Gastrocnemius medialis (tissue), 4 donors: ENCODE measurements at regions not wholly inside any gene's neighbourhood (a gene's known extent, or its start where the extent isn't known, plus 50 kb on each side); places are given as distances from the start of the nearest gene placed in this dataset.

Experiments
- ATAC-seq, 2 donors: fragments of 150-250 bp; one replicate each; pipeline ENCODE4 v1.9.1; 2016
- DNase-seq, 2 donors: peaks; one replicate each; pipeline ENCODE4 v3.0.0-alpha.2; 2019
- H3K27ac ChIP-seq, 4 donors: fragments of 200-600 bp; sonication (generic); 1 replicate in 1 of 4; 2 replicates in 3 of 4; pipeline ENCODE4 v1.5.1; 2016 to 2018; ENCODE audit warnings: mild to moderate bottlenecking in 2 of 4, moderate library complexity in 1 of 4
- H3K27me3 ChIP-seq, 3 donors: fragments of 200-600 bp; sonication (generic) in 2 of 3; 1 replicate in 1 of 3; 2 replicates in 2 of 3; pipeline versions ENCODE4 v1.5.1 to v1.6.0; 2016 to 2019; ENCODE audit warnings: mild to moderate bottlenecking in 1 of 3, moderate library complexity in 1 of 3
- H3K36me3 ChIP-seq, 2 donors: fragments of 200-600 bp; sonication (generic) in 1 of 2; one replicate each; pipeline ENCODE4 v1.5.1; 2017 to 2018
- H3K4me1 ChIP-seq, 2 donors: fragments of 200-600 bp; sonication (generic) in 1 of 2; one replicate each; pipeline ENCODE4 v1.5.1; 2016 to 2017; ENCODE audit warnings: mild to moderate bottlenecking in 2 of 2
- H3K4me3 ChIP-seq, 4 donors: fragments of 200-600 bp; sonication (generic) in 3 of 4; 1 replicate in 1 of 4; 2 replicates in 3 of 4; pipeline ENCODE4 v1.5.1; 2016 to 2019; ENCODE audit warnings: mild to moderate bottlenecking in 2 of 4
- H3K9me3 ChIP-seq, 3 donors: fragments of 200-600 bp; sonication (generic) in 2 of 3; 1 replicate in 1 of 3; 2 replicates in 2 of 3; pipeline ENCODE4 v1.5.1; 2016 to 2019
- CTCF ChIP-seq, 5 experiments: fragments of 450-650 bp in 3 of 5; fragments of 200-600 bp in 2 of 5; sonication (generic) in 2 of 5; IDR thresholded peaks in 4 of 5; conservative IDR thresholded peaks in 1 of 5; 1 replicate in 4 of 5; 2 replicates in 1 of 5; pipeline ENCODE4 v1.5.1; 2016 to 2019; ENCODE audit warnings: antibody characterized with exemption in 5 of 5, mild to moderate bottlenecking in 3 of 5, moderate library complexity in 3 of 5
- POLR2A ChIP-seq, 2 donors: fragments of 450-650 bp; IDR thresholded peaks; one replicate each; pipeline ENCODE4 v1.6.1; 2017; ENCODE audit warnings: antibody characterized with exemption in 2 of 2, mild to moderate bottlenecking in 2 of 2, moderate library complexity in 2 of 2
- in situ Hi-C, 4 donors: fragments of 200-750 bp; cut with MboI; loops; one replicate each; pipeline versions ENCODE4 v1.15.0 to v1.8.0; 2017; ENCODE audit warnings: low sequenced_read_pairs in 4 of 4
- intact Hi-C: fragments of 100-400 bp; cut with DNase I; formaldehyde crosslinking; loops from one replicate; pipeline ENCODE4 v1.15.1; 2023; ENCODE audit warnings: low total_unique reads

- H3K27me3 ChIP-seq = no peaks in the 10 kb centered on the region
- H3K27ac ChIP-seq = no peak overlapping the region
- TF ChIP-seq POLR2A (IDR thresholded peaks at IDR 0.05) = no peak
- no peak for TF ChIP-seq CTCF (IDR thresholded peaks at IDR 0.05 in 4 of 5, conservative IDR thresholded peaks at IDR 0.05 in 1 of 5)
- no peak for DNase-seq
- no peak for ATAC-seq
- no peak overlapping the region for H3K4me3 ChIP-seq
- H3K9me3 ChIP-seq = no peaks in the 10 kb centered on the region
- H3K36me3 ChIP-seq = no peaks in the 10 kb centered on the region
- no peaks in the 10 kb centered on the region for H3K4me1 ChIP-seq
- in situ Hi-C loops = no loop called here
- intact Hi-C loops = no loop called here
Measured at GRCh38 chr3:35987386-35987785, 348.1 kb downstream of the ARPP21 start.

GRCh38 chr3:35992041-35992440 is 352.7 kb downstream of the ARPP21 start:
- TF ChIP-seq POLR2A (IDR thresholded peaks at IDR 0.05) = no peak
- TF ChIP-seq CTCF (IDR thresholded peaks at IDR 0.05 in 4 of 5, conservative IDR thresholded peaks at IDR 0.05 in 1 of 5) = no peak
- no peak for ATAC-seq
- H3K4me1 ChIP-seq = no peaks in the 10 kb centered on the region
- H3K36me3 ChIP-seq = no peaks in the 10 kb centered on the region
- H3K4me3 ChIP-seq = no peak overlapping the region
- H3K27ac ChIP-seq = no peak overlapping the region
- H3K27me3 ChIP-seq = no peaks in the 10 kb centered on the region
- in situ Hi-C loops = no loop called here
- no peak for DNase-seq
- intact Hi-C loops = no loop called here
- no peaks in the 10 kb centered on the region for H3K9me3 ChIP-seq

GRCh38 chr3:36011791-36012190 is 368.5 kb upstream of the STAC start:
- Histone ChIP-seq H3K4me1 (no peaks in the 10 kb centered on the region), H3K27ac (no peak overlapping the region), H3K9me3 (no peaks in the 10 kb centered on the region), H3K4me3 (no peak overlapping the region), H3K36me3 (no peaks in the 10 kb centered on the region), H3K27me3 (no peaks in the 10 kb centered on the region)
- no peak for ATAC-seq
- TF ChIP-seq POLR2A (IDR thresholded peaks at IDR 0.05) (no peak), CTCF (IDR thresholded peaks at IDR 0.05 in 4 of 5, conservative IDR thresholded peaks at IDR 0.05 in 1 of 5) (no peak)
- no peak for DNase-seq
- in situ Hi-C loops (no loop called here), intact Hi-C loops (loop anchor here (5.0 kb wide), 1 partner anchor 346 kb away; no protein-coding TSS in a partner anchor)

GRCh38 chr3:36013425-36013824 is 366.9 kb upstream of the STAC start:
- DNase-seq (no peak), ATAC-seq (no peak)
- TF ChIP-seq CTCF (IDR thresholded peaks at IDR 0.05 in 4 of 5, conservative IDR thresholded peaks at IDR 0.05 in 1 of 5) (no peak), POLR2A (IDR thresholded peaks at IDR 0.05) (no peak)
- Histone ChIP-seq H3K36me3 (no peaks in the 10 kb centered on the region), H3K9me3 (no peaks in the 10 kb centered on the region), H3K4me3 (no peak overlapping the region), H3K4me1 (no peaks in the 10 kb centered on the region), H3K27ac (no peak overlapping the region), H3K27me3 (no peaks in the 10 kb centered on the region)
- intact Hi-C loops = loop anchor here (5.0 kb wide), 1 partner anchor 344 kb away; no protein-coding TSS in a partner anchor
- in situ Hi-C loops = no loop called here

GRCh38 chr3:36025232-36025631 is 355.1 kb upstream of the STAC start:
- no peak overlapping the region for H3K27ac ChIP-seq
- in situ Hi-C loops = no loop called here
- H3K9me3 ChIP-seq = no peaks in the 10 kb centered on the region
- ATAC-seq = no peak
- no peak for TF ChIP-seq POLR2A (IDR thresholded peaks at IDR 0.05)
- TF ChIP-seq CTCF (IDR thresholded peaks at IDR 0.05 in 4 of 5, conservative IDR thresholded peaks at IDR 0.05 in 1 of 5) = no peak
- intact Hi-C loops = no loop called here
- H3K4me1 ChIP-seq = no peaks in the 10 kb centered on the region
- H3K4me3 ChIP-seq = no peak overlapping the region
- no peaks in the 10 kb centered on the region for H3K36me3 ChIP-seq
- no peak for DNase-seq
- H3K27me3 ChIP-seq = no peaks in the 10 kb centered on the region
